HG03280 (cell line): ENCODE measurements at regions not wholly inside any gene's neighbourhood (a gene's known extent, or its start where the extent isn't known, plus 50 kb on each side); places are given as distances from the start of the nearest gene placed in this dataset.

Experiments used
- ATAC-seq: cut with Tn5 transposase; IDR thresholded peaks from one replicate; pipeline ENCODE4 v1.9.1; 2021; ENCODE audit warnings: mild to moderate bottlenecking, moderate library complexity; ENCODE audit not compliant: unreplicated experiment

GRCh38 chr13:64305246-64305645, 2889.6 kb upstream of the PCDH20 start:
- no peak for ATAC-seq

- ATAC-seq, result no peak
Observed at GRCh38 chr13:64300239-64300638, 2884.6 kb upstream of the PCDH20 start.

GRCh38 chr13:64293923-64294322, 2878.3 kb upstream of the PCDH20 start:
- no peak for ATAC-seq

GRCh38 chr13:64289702-64290101, 2874.1 kb upstream of the PCDH20 start:
- ATAC-seq, result no peak

- ATAC-seq, result no peak
Observed at GRCh38 chr13:64283926-64284325, 2868.3 kb upstream of the PCDH20 start.

GRCh38 chr13:64278493-64278892, 2862.8 kb upstream of the PCDH20 start:
- ATAC-seq, result no peak

- no peak for ATAC-seq
Observed at GRCh38 chr13:64277097-64277496, 2861.4 kb upstream of the PCDH20 start.

- ATAC-seq, result no peak
Observed at GRCh38 chr13:64276232-64276631, 2860.6 kb upstream of the PCDH20 start.

- no peak for ATAC-seq
Observed at GRCh38 chr13:64274481-64275217, 2859.0 kb upstream of the PCDH20 start.

GRCh38 chr13:64273780-64274179, 2858.1 kb upstream of the PCDH20 start:
- ATAC-seq, result no peak

GRCh38 chr13:64272681-64273080, 2857.0 kb upstream of the PCDH20 start:
- no peak for ATAC-seq

GRCh38 chr13:64266024-64266423, 2850.4 kb upstream of the PCDH20 start:
- ATAC-seq, result no peak

GRCh38 chr13:64263285-64263684, 2847.6 kb upstream of the PCDH20 start:
- no peak for ATAC-seq

GRCh38 chr13:64256751-64257150, 2841.1 kb upstream of the PCDH20 start:
- ATAC-seq, result no peak

GRCh38 chr13:64255988-64256387, 2840.3 kb upstream of the PCDH20 start:
- ATAC-seq, result no peak

GRCh38 chr13:64248371-64249065, 2832.9 kb upstream of the PCDH20 start:
- ATAC-seq, result no peak

- no peak for ATAC-seq
Observed at GRCh38 chr13:64239372-64239771, 2823.7 kb upstream of the PCDH20 start.

- no peak for ATAC-seq
Observed at GRCh38 chr13:64234255-64234654, 2818.6 kb upstream of the PCDH20 start.

- no peak for ATAC-seq
Observed at GRCh38 chr13:64223016-64223415, 2807.4 kb upstream of the PCDH20 start.

- ATAC-seq, result no peak
Observed at GRCh38 chr13:64206430-64207225, 2791.0 kb upstream of the PCDH20 start.

GRCh38 chr13:64202517-64202916, 2786.9 kb upstream of the PCDH20 start:
- no peak for ATAC-seq

GRCh38 chr13:64197232-64197631, 2781.6 kb upstream of the PCDH20 start:
- no peak for ATAC-seq
